ENCODE measurements at regions not wholly inside any gene's neighbourhood (a gene's known extent, or its start where the extent isn't known, plus 50 kb on each side); places are given as distances from the start of the nearest gene placed in this dataset.

- TF ChIP-seq MNT (IDR thresholded peaks at IDR 0.05) (no peak), HIVEP1 (CRISPR knock-in tag; IDR thresholded peaks at IDR 0.05) (no peak)
Measured at GRCh38 chr6:119511024-119511423, 161.5 kb upstream of the MAN1A1 start (continued).

- ATAC-seq: no peak
- CTCF ChIA-PET (ENCODE audit: low intra/inter-chr PET ratio, low total read pairs): no interaction called here
- TF ChIP-seq ZZZ3 (CRISPR knock-in tag; IDR thresholded peaks at IDR 0.05; ENCODE audit: borderline replicate concordance) (no peak), ZHX2 (IDR thresholded peaks at IDR 0.05; ENCODE audit: low read depth) (no peak), ZHX2 (CRISPR knock-in tag; IDR thresholded peaks at IDR 0.05; ENCODE audit: borderline replicate concordance) (no peak), TEAD3 (CRISPR knock-in tag; optimal IDR thresholded peaks at IDR 0.05; ENCODE audit: borderline replicate concordance) (no peak), TGIF2 (CRISPR knock-in tag; IDR thresholded peaks at IDR 0.05) (no peak), CREB1 (IDR thresholded peaks at IDR 0.05) (no peak), CREB1 (CRISPR knock-in tag; IDR thresholded peaks at IDR 0.05) (no peak), ADNP (CRISPR knock-in tag; IDR thresholded peaks at IDR 0.05) (no peak), ZNF567 (CRISPR knock-in tag; IDR thresholded peaks at IDR 0.05; ENCODE audit: borderline replicate concordance) (no peak), HNRNPUL1 (IDR thresholded peaks at IDR 0.05; ENCODE audit: low read depth, low read length) (no peak), MYPOP (CRISPR knock-in tag; IDR thresholded peaks at IDR 0.05) (no peak), NFKB2 (CRISPR knock-in tag; IDR thresholded peaks at IDR 0.05; ENCODE audit: borderline replicate concordance) (no peak), THAP8 (CRISPR knock-in tag; IDR thresholded peaks at IDR 0.05; ENCODE audit: borderline replicate concordance) (no peak)
Measured at GRCh38 chr6:119510246-119510645, 160.7 kb upstream of the MAN1A1 start.

More at GRCh38 chr6:119510246-119510645, 160.7 kb upstream of the MAN1A1 start:
- no TSS peak for BruUV-seq (replicated peaks)
- DNase-seq (ENCODE audit: low spot score) (no peak), FAIRE-seq (no peak)
- Histone ChIP-seq H3K36me3 (replicated peaks in 1 of 2; ENCODE audit: control insufficient read depth in 1 of 2, insufficient read depth in 2 of 2, low read length in 2 of 2) (no peaks in the 10 kb centered on the region), H3K9ac (ENCODE audit: insufficient read depth, low read depth, low read length) (no peak overlapping the region), H4K20me1 (ENCODE audit: insufficient read depth, low read length) (no peaks in the 10 kb centered on the region), H3K4me3 (replicated peaks in 1 of 3; ENCODE audit: insufficient read depth in 1 of 3, low read depth in 2 of 3, low read length in 3 of 3) (no peak overlapping the region), H3K79me2 (ENCODE audit: insufficient read depth, low read length) (no peaks in the 10 kb centered on the region), H3K27me3 (ENCODE audit: control insufficient read depth in 1 of 2, insufficient read depth in 2 of 2, low read length in 2 of 2) (peaks cover 0 to 3% of the 10 kb centered on the region in 2 experiments; a peak in 2 of 5 replicates), H3K4me2 (ENCODE audit: low read depth, low read length) (no peak overlapping the region), H3K9me3 (ENCODE audit: low read length) (no peaks in the 10 kb centered on the region), H2AFZ (ENCODE audit: low read length) (no peak overlapping the region), H3K4me1 (ENCODE audit: insufficient read depth, low read length) (no peaks in the 10 kb centered on the region), H3K27ac (ENCODE audit: extremely low read length, insufficient read depth, low read length) (no peak overlapping the region)
- POLR2A ChIA-PET: no interaction called here
- intact Hi-C loops (cut with micrococcal nuclease; ENCODE audit: unreplicated experiment): no loop called here
- 31% methylated on average over 2 of the region's 2 CpGs for WGBS (ENCODE audit: low lambda C conversion rate)
- in situ Hi-C loops (cut with HindIII; ENCODE audit: extremely low pct_ligation_motif_present, low pct_unique_long_range_greater_than_20kb): no loop called here
